SKM-1 treated with dmso at 0.1 percent for 144 hours (cell line): ENCODE measurements at regions not wholly inside any gene's neighbourhood (a gene's known extent, or its start where the extent isn't known, plus 50 kb on each side); places are given as distances from the start of the nearest gene placed in this dataset.
"Not testable (repeated sequence)": the region's sequence is repeated elsewhere in the genome, so short reads cannot be mapped to it uniquely, and the experiment has no call there.

Source experiments
- DNase-seq: peaks from one replicate; lab custom pipeline; 2025; ENCODE audit not compliant: unreplicated experiment; lab: John Stamatoyannopoulos, UW

DNA sequence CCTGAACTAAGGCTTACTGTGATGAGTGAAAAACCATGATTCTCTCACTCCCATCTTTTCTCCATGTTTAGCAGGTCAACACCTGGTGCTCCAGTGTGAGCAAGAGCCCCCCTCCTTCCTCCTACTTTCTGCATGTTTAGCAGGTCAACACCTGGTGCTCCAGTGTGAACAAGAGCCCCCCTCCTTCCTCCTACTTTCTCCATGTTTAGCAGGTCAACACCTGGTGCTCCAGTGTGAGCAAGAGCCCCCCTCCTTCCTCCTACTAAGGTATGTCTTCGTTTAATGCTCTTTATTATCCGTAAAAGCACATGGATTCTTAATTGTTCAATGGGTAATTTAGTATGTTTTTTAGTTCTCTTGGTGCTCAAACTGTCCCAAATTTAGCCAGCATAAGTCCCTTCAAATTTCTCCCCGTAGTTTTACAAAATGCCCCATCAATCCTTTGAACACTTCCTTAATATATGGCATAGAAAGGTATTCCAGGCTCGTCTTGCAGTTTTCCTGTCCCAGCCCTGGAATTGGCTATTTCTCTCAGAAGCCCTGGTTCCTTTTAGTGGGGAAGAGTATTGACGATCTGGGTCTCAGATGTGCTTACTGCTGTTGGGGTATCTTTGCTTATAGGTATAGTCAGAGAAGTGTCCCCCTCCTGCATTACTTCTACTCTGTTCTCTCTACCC is 760.8 kb upstream of the TPTE start:
- DNase-seq, result no peak

DNA sequence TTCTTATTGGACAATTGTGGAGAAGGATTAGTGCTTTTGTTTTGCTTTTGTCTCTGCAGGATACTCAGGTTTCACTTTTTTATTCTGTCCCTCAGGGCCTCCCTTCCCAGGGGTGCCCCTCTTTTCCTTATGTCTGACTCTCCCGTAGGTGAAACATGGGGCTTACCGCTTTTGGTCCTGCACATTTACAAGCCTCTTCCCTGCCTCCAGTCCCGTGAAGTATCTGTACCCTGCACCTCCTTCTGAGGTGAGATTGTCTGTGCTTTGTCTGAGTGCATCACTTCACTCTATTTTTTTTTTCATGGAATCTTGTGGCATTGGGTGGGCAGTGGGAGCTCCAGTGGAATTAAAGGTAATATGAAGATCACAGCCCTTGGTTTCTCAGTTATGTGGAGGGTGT is 758.1 kb upstream of the TPTE start:
- no peak for DNase-seq

DNA sequence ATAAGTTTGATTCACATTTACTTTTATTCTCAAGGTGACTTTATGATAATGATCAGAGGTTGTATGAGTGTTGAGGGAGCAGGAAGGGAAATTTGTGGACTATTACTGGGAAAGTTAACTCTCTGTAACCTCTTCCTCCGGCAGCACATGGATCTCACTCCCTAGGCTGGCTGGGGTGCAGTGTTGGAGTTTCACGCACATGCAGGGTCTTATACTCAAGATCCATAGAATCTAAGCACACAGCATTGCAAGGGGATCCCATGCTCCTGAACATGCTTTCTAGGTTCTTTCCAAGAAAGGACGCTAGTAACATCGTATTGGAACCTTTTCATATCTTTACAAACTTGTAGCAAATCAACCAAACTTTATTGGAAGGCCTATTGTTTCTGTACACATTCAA is 757.6 kb upstream of the TPTE start:
- no peak for DNase-seq

DNA sequence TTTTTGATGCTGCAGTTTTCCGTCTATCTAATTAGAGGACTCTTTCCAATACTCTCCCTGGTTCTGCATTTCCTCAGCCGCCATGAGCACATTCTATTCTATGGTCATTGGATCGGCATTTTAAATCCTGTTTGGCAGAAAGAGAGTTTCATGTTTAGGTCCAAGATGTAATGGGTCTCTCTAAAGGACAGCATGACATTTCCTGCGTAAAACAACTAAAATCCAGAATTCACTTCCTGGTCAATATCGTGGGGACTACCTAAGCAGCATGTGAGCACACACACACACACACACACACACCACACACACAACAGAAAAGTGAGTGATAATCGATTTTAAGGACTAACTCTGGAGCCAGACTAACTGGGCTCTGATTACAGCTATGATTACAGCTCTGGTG is 757.1 kb upstream of the TPTE start:
- not testable (repeated sequence) for DNase-seq

DNA sequence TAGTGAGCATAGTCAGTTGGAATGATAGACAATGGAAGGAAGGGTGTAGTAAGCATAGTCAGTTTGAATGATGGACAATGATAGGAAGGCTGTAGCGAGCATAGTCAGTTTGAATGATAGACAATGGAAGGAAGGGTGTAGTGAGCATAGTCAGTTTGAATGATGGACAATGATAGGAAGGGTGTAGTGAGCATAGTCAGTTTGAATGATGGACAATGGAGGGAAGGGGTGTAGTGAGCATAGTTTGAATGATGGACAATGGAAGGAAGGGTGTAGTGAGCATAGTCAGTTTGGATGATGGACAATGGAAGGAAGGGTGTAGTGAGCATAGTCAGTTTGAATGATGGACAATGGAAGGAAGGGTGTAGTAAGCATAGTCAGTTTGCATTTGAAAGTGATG is 755.8 kb upstream of the TPTE start:
- not testable (repeated sequence) for DNase-seq

DNA sequence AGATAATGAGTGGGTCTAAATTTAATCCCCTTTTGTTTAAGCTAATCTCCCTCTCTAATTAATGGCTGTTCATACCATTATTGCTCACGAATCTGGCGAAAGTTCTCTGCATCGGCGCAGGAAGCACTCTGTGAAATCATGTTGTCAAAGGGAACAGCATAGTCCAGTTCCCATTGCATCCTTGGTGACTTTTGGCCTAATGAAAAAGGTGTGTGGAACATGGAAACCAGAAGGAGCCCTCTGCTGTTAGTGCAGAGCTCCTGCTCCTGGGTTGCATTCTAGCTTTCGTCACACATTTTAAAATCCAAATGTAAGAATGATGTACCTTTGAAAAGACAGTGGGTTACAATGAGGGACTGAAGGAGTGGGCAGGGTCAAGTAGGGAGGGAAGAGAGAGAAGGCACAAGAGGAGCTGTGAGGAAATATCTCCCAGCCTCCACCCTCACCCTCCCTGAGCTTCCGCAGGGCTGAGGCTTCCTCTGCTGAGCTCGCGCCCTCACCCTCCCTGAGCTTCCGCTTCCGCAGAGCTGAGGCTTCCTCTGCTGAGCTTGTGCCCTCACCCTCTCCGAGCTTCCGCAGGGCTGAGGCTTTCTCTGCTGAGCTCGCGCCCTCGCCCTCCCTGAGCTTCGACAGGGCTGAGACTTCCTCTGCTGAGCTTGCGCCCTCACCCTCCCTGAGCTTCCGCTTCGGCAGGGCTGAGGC is 754.3 kb upstream of the TPTE start:
- not testable (repeated sequence) for DNase-seq

DNA sequence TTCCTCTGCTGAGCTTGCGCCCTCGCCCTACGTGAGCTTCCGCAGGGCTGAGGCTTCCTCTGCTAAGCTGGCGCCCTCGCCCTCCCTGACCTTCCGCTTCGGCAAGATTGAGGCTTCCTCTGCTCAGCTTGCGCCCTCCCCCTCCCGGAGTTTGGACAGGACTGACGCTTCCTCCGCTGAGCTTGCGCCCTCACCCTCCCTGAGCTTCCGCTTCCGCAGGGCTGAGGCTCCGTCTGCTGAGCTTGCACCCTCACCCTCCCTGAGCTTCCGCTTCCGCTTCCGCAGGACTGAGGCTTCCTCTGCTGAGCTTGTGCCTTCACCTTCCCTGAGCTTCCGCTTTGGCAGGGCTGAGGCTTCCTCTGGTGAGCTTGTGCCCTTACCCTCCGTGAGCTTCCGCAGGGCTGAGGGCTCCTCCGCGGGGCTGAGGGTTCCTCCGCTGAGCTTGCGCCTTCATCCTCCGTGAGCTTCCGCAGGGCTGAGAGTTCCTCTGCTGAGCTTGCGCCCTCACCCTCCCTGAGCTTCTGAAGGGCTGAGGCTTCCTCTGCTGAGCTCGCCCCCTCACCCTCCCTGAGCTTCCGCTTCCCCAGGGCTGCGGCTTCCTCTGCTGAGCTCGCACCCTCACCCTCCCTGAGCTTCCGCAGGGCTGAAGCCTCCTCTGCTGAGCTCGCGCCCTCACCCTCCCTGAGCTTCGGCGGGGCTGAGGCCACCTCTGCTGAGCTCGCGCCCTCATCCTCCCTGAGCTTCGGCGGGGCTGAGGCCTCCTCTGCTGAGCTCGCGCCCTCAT is 753.6 kb upstream of the TPTE start:
- no peak for DNase-seq

DNA sequence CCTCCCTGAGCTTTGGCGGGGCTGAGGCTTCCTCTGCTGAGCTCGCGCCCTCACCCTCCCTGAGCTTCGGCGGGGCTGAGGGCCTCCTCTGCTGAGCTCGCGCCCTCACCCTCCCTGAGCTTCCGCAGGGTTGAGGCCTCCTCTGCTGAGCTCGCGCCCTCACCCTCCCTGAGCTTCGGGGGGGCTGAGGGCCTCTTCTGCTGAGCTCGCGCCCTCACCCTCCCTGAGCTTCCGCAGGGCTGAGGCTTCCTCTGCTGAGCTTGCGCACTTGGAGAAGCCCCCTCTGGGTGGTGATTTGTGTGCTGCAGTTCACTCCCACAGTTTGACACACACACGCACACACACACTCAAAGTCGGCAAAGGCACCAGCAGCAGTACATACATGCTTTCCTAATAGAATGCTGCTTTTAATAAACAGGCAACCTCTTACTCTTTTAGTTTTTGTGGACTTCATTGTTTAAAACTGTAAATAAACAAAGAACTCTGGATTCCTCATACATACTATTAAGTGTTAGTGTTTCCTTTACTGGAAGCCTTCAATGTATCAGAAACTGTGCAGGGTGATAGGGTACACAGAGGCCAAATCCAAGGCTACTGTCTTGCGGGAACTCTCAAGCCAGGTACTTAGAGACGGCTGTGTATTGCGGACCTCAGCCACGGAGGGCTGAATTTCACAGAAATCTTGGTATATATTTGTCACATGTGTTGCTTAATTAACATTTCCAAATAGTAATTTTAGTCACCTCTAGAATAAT is 752.8 kb upstream of the TPTE start:
- DNase-seq, result not testable (repeated sequence)

DNA sequence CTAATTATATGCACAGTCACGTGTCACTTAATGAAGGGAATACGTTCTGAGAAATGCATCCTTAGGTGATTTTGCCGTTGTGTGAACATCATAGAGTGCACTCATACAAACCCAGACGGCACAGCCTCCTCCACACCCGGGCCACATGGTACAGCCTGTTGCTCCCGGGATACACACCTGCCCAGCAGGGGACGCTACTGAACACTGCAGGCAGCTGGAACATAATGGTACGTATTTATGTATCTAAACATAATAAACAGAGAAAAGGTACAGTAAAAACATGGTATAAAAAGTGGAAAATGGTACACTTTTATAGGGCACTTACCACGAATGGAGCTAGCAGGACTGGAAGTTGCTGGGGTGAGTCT is 752.3 kb upstream of the TPTE start:
- not testable (repeated sequence) for DNase-seq

DNA sequence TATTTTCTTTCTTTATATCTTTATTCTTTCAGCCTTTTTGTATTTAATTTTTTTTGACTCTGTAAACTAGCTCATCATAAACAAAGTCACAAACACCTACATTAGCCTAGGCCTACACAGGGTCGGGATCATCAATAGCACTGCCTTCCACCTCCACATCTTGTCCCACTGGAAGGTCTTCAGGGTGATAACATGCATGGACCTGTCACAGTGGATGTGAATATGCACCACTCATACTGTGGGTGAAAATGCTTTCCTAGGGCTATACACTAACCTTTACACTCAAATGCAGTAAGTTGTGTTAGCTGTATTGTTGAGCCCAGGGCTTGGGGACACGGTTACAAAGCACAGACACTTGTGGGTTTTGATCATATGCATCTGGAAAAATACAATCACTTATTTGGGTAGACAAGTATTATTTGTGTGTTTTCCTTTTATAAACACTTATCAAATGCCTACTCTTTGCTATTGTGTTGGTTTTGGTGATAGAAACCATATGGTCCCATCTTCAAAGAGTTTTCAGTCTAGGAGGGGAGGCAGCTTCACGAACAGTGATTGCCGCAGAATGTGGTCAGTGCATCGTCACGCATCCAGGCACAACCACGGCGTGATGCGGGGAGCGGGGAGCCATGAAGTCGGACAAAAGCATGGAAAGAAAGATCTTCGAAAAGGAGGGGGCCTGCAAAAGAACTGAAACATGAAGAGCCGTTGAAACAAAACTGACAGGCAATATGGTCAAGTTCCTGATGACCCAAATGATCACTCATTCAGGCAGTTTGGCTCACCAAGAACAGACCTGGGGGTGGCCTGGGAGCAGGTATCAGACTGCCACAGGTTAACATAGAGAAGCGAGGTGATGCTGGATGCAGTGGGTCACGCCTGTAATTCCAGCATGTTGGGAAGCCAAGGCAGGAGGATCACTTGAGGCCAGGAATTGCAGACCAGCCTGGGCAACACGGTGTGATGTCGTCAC is 751.4 kb upstream of the TPTE start:
- not testable (repeated sequence) for DNase-seq

DNA sequence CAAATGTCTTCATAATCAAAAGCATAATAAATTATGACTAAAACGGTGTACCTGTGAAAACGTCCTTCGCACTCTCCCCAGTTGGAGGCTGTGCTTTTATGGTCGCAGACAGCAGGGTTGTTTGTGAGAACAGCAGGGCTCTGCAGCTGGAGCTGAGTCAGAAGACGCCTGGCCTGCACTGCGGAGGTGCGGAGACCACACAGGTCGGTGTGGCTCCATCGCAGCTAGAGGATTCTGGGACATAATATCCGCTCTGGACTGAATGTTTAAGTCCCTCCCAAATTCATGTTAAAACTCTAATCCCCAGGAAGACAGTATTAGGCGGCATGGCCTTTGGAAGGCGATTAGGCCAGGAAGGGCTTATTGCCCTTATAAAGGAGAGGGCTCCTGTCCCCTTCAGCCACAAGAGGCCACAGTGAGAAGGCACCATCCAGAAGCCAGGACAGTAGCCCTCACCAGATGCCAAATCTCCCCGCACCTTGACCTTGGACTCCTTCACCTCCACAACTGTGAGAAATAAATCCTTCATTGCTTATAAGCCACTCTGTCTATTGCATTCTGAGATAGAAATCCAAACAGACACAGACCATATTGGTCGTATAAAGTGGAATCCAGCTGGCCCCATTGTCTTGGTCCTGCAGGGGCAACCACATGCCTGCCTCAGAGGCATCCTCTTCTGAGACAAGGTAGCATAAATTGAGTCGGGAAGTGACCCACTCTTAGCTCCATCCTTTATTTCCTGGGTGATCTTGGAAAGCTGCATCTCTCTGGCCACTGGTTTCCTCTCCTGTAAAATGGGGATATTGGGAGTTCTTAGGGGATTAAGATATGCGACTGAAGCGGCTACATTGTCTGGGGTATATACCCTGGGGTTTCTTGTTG is 749.7 kb upstream of the TPTE start:
- not testable (repeated sequence) for DNase-seq

DNA sequence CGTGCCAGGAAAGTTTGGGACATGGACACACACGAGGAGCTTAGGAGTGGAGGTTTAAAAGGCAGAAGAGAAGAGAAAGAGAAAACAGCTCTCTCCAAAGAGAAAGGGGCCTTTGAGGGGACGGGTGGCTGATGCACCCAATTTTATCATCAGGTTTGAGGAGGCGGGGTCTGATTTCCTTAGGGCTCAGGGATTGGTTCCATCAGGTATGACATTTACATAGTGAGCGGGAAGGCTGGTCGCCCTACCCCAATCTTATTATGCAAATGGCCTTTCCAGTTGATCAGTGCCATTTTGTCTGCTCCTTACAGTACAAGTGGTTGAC is 749.1 kb upstream of the TPTE start:
- DNase-seq, result no peak

DNA sequence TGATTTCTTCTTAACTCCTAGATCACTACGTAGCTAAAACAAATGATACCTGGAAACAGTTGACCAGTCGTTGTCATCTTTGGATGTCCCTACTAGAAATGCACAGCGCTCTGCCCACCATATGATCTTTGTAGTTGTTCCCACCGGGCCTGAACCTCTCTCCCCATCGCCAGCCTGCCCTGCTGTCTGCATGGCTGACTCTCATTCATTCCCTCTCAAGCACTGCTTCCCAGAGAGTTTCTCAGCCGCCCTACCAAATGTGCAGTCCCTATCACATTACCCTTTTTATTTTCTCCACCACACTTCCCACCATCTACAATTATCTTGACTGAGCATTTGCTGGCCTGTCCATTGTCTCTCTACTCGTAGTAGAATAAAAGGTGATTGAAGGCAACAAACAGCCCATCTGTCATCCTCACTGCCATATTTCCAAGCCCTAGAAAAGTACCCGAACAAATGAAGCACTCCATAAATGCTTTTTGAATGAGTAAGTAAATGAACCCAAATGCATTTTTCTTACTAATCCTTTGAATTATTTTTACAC is 748.4 kb upstream of the TPTE start:
- DNase-seq, result not testable (repeated sequence)

DNA sequence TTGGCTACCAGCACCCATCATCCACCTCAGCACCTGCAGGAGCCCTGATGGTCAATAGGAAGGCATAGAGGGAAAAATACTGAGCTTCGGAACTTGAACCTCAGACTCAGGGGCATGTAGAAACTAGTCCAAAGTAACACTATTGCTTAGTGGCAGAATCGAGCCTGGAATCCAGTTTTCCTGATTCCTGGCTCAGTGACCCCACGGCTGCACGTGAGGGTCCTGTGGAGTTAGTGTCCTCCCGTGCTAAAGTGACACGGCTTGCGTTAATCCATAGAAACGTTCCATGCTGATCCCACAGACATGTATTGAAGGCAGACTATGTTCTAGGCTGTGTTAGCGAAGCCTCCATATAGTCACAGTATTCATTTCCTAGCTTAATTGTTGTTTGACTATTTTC is 747.0 kb upstream of the TPTE start:
- no peak for DNase-seq

DNA sequence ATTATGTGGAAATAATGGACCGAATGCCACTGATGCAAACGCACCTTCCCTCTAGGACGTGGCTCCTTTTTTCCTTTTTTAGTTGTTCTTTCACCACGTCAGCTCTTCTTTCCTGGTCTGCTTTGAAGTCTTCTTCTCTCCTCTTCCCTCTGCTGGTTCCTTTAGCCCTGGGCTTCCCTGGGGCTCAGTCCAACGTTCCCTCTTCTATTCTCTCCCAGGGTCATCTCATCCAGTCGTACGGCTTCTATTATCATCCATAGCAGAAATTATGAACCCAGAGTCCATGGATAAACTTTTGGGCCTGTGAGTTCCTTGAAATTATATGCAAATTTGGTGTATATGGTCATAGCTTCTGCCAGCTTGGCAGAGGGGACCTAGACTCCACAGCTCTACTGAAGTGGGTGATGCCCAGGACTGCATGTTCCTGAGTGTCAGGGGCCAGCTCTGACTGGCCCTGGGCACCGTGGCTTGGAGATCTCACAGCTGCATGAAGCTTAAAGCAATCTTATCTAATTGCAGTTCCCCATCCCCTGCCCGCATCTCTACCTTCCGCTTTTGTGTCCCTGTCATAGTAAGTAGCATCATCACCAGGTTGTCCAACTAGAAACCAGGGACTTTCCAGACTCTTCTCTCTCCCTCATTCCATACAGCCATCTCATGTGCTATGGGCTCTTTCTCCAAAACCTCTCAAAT is 746.3 kb upstream of the TPTE start:
- DNase-seq, result not testable (repeated sequence)

DNA sequence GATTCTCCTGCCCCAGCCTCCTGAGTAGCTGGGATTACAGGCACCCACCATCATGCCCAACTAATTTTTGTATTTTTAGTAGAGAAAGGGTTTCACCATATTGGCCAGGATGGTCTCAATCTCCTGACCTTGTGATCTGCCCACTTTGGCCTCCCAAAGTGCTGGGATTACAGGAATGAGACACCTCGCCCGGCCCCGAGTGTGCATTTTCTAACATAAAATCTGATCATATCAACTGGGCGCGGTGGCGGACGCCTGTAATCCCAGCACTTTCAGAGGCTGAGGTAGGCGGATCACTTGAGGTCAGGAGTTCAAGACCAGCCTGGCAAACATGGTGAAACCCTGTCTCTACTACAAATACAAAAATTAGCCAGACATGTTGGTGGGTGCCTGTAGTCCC is 745.5 kb upstream of the TPTE start:
- not testable (repeated sequence) for DNase-seq

DNA sequence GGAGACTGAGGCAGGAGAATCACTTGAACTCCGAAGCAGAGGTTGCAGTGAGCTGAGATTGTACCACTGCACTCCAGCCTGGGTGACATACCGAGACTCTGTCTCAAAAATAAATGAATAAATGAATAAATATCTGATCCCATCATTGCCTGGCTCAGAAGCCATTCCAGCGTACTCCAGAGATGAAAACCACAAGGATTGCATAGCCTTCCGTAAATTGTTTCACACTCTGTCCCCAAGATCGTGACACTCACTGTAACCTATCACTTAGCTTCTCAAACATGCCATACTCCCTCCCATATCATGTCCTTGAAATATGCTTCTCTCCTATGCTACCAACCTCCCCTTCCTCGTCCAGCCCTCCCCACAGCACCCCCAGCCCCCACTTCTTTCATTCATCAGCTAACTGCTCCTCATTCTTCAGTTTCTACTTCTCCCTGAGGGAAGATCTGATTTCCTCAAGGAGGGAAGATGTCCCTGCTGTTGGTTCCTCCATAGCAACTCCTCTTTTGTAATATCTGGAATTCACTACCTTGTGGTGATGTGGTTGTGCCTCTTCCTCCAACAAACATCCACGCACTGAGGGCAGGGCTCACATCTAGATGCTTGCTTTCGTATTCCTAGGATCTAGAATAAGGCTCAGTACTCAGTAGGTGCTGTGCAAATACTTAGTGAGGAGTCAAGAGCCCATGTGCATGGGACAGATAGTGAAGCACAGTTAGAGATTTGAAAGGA is 744.9 kb upstream of the TPTE start:
- not testable (repeated sequence) for DNase-seq

DNA sequence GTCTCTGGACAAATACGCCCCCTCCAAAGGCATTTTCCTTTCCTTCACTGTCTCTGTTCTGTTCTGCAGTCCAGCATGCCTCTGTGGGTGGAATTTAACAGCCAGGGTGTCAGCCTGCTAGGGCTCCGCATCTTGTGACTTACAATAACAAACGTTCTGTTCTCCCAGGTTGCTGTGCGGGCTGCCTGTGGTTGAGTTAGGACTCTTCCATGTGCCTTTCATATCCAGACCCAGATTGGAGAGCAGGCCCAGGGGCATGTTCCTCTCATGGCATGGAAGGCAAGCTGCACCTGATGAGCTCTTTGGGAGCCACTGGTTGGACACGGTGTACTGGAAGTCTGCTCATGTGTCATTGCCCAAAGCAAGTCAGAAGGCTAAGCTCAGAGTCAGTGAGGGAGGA is 742.8 kb upstream of the TPTE start:
- not testable (repeated sequence) for DNase-seq
